Thoracic aorta (tissue), 2 donors: ENCODE measurements at regions not wholly inside any gene's neighbourhood (a gene's known extent, or its start where the extent isn't known, plus 50 kb on each side); places are given as distances from the start of the nearest gene placed in this dataset.

Experiments
- ATAC-seq: fragments of 150-250 bp; one replicate; pipeline ENCODE4 v1.8.0; 2017; ENCODE audit warnings: low read depth; ENCODE audit not compliant: insufficient number of reproducible peaks, low FRiP score
- DNase-seq: peaks from one replicate; pipeline ENCODE4 v3.0.0-alpha.2; 2020; ENCODE audit warnings: low spot score
- H3K27ac ChIP-seq, 2 donors: fragments of 200-600 bp; sonication (generic); 1 replicate in 1 of 2; 2 replicates in 1 of 2; pipeline ENCODE4 v1.5.1; 2016; ENCODE audit warnings: mild to moderate bottlenecking in 2 of 2, moderate library complexity in 2 of 2
- H3K27me3 ChIP-seq: fragments of 200-600 bp; sonication (generic); replicated peaks from 2 replicates; pipeline ENCODE4 v1.6.0; 2016; ENCODE audit warnings: mild to moderate bottlenecking; ENCODE audit not compliant: insufficient read depth
- H3K36me3 ChIP-seq: fragments of 200-600 bp; sonication (generic); one replicate; pipeline ENCODE4 v1.5.1; 2016
- H3K4me1 ChIP-seq, 2 donors: fragments of 200-600 bp; sonication (generic); 1 replicate in 1 of 2; 2 replicates in 1 of 2; pipeline versions ENCODE4 v1.5.1 to v1.6.0; 2016; ENCODE audit warnings: low read depth in 2 of 2, mild to moderate bottlenecking in 1 of 2; ENCODE audit not compliant: control insufficient read depth in 1 of 2
- H3K4me3 ChIP-seq: fragments of 200-600 bp; sonication (generic); 2 replicates; pipeline ENCODE4 v1.5.1; 2016; ENCODE audit warnings: mild to moderate bottlenecking
- H3K9me3 ChIP-seq: fragments of 200-600 bp; sonication (generic); 2 replicates; pipeline ENCODE4 v1.5.1; 2016
- TF ChIP-seq, protein P1 (sequence below): fragments of 200-600 bp; sonication (generic); IDR thresholded peaks from one replicate; pipeline ENCODE4 v1.5.1; 2019; ENCODE audit warnings: antibody characterized with exemption

DNA sequence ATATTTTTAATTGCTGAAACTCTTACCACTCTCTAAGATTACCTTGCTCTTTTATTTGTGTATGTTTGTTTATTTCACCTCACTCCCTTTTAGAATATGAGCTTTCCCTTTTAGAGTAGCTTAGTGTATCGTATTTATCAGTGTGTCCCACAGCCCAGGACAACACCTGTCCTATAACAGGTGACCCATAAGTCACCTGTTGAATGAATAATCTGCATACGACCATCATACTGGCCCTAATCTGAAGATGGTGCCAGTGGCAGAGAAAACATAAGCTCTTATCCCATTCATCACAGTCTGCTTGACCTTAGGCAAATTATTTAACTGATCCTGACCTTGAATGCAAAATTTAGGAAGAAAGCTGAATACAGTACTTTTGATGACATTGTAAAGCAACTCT is 254.6 kb upstream of the NR2F2 start:
- no peaks in the 10 kb centered on the region for H3K36me3 ChIP-seq
- no peak for ATAC-seq
- DNase-seq, result no peak

DNA sequence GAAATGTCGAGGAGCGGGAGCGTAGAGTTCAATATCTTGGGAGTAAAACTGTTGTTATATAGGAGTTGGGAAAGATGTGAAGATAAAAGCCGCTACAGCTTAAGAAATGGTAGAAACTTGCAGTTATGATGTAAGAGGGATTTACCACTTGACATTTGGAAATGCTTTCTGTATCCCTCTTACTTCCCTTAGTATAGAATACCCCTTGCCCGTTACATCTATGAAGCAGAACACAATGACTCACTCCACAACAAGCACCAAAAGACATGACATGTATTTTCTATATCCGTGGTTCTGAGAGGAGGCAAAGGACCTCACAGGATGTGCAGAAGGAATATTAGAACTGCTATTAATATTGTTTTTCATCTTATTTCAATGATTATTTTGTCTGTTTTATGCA is 254.2 kb upstream of the NR2F2 start:
- Histone ChIP-seq H3K4me1 (no peaks in the 10 kb centered on the region), H3K9me3 (no peaks in the 10 kb centered on the region), H3K27ac (no peak overlapping the region), H3K4me3 (no peak overlapping the region), H3K36me3 (no peaks in the 10 kb centered on the region), H3K27me3 (no peaks in the 10 kb centered on the region)
- DNase-seq, result no peak
- no peak for ATAC-seq
- TF ChIP-seq, protein P1, sequence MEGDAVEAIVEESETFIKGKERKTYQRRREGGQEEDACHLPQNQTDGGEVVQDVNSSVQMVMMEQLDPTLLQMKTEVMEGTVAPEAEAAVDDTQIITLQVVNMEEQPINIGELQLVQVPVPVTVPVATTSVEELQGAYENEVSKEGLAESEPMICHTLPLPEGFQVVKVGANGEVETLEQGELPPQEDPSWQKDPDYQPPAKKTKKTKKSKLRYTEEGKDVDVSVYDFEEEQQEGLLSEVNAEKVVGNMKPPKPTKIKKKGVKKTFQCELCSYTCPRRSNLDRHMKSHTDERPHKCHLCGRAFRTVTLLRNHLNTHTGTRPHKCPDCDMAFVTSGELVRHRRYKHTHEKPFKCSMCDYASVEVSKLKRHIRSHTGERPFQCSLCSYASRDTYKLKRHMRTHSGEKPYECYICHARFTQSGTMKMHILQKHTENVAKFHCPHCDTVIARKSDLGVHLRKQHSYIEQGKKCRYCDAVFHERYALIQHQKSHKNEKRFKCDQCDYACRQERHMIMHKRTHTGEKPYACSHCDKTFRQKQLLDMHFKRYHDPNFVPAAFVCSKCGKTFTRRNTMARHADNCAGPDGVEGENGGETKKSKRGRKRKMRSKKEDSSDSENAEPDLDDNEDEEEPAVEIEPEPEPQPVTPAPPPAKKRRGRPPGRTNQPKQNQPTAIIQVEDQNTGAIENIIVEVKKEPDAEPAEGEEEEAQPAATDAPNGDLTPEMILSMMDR, result no peak

More for the DNA sequence above, 254.6 kb upstream of the NR2F2 start:
- no peak overlapping the region for H3K27ac ChIP-seq
- no peak overlapping the region for H3K4me3 ChIP-seq
- TF ChIP-seq, protein P1, result no peak
- H3K9me3 ChIP-seq, result no peaks in the 10 kb centered on the region
- no peaks in the 10 kb centered on the region for H3K4me1 ChIP-seq
- H3K27me3 ChIP-seq, result no peaks in the 10 kb centered on the region

DNA sequence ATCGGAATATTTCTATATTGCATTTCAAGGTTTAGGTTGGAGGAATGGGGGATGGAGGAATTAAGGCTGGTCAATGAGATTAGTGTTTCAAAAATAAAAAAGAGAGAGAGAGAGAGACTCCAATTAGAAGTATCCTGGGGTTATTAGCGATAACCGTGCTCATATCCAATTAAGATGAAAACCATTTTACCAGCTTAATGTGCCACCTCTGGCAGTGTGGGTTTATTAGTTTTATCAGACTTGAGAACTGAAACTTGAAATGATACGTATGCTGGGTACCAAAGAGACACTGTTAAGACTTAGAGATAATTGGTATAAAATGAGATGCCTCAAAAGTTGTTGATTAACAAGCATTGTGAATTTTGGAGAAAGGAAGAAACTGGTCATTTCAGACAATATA is 251.5 kb upstream of the NR2F2 start:
- ATAC-seq (no peak), DNase-seq (no peak)
- Histone ChIP-seq H3K9me3 (no peaks in the 10 kb centered on the region), H3K27ac (no peak overlapping the region), H3K4me3 (no peak overlapping the region), H3K36me3 (no peaks in the 10 kb centered on the region), H3K4me1 (no peaks in the 10 kb centered on the region), H3K27me3 (no peaks in the 10 kb centered on the region)
- TF ChIP-seq, protein P1, result no peak

DNA sequence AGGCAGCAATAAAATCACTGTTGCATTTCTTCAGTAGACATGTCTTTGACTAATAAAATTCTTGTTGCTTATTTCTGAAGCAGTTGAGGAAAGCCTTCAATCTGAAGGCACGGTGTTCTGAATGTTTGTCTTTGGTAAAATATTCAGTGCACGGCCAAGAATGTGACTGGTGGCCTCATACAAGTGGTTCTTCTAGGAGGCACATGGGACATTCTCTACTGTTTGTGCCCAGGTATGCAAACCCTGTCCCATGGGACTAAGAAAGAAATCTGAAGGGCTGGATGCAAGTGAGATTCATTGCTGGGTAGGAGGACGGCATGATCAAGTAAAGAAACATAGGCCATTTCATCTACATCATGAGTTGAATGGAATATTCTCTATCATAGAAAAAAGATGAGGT is 250.6 kb upstream of the NR2F2 start:
- H3K4me3 ChIP-seq, result no peak overlapping the region
- H3K9me3 ChIP-seq, result no peaks in the 10 kb centered on the region
- DNase-seq (no peak), ATAC-seq (no peak)
- no peak overlapping the region for H3K27ac ChIP-seq
- TF ChIP-seq, protein P1, result no peak
- H3K27me3 ChIP-seq, result no peaks in the 10 kb centered on the region
- H3K36me3 ChIP-seq, result no peaks in the 10 kb centered on the region
- H3K4me1 ChIP-seq, result no peaks in the 10 kb centered on the region

DNA sequence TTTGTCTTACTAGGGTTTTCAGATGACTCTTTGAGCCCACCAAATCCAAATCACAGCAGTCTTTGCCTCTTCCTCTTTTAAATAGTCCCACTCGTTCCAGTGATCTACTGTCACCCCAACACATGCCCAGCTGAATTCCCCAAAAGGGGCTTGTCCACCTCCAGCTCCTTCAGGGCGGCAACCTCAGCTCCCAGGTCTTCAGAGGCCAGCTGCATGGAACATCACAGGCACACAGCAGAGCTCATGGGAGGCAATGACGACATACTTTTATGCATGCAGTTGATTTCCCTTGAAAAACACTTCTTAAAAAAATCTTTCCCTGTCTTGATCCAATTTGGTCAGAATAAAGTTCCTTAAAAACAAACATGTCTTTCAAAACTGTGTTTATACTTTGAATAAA is 244.3 kb upstream of the NR2F2 start:
- DNase-seq (no peak), ATAC-seq (no peak)
- Histone ChIP-seq H3K27ac (no peak overlapping the region), H3K27me3 (no peaks in the 10 kb centered on the region), H3K36me3 (no peaks in the 10 kb centered on the region), H3K4me1 (peaks cover 0 to 4% of the 10 kb centered on the region in 2 donors), H3K9me3 (no peaks in the 10 kb centered on the region), H3K4me3 (no peak overlapping the region)
- TF ChIP-seq, protein P1, result no peak
